Breast epithelium (tissue), 4 donors: ENCODE measurements at regions not wholly inside any gene's neighbourhood (a gene's known extent, or its start where the extent isn't known, plus 50 kb on each side); places are given as distances from the start of the nearest gene placed in this dataset.

ENCODE experiments used
- DNase-seq, 2 donors: peaks; one replicate each; pipeline ENCODE4 v3.0.0-alpha.2; 2019; ENCODE audit warnings: low spot score in 2 of 2
- H3K27ac ChIP-seq, 2 donors: fragments of 200-600 bp; sonication (generic) in 1 of 2; one replicate each; pipeline ENCODE4 v1.5.1; 2016 to 2019; ENCODE audit warnings: mild to moderate bottlenecking in 1 of 2
- H3K27me3 ChIP-seq, 2 donors: fragments of 200-600 bp; sonication (generic) in 1 of 2; one replicate each; pipeline versions ENCODE4 v1.5.1 to v1.6.0; 2017 to 2019; ENCODE audit warnings: control low read depth in 1 of 2, mild to moderate bottlenecking in 1 of 2
- H3K36me3 ChIP-seq: fragments of 200-600 bp; one replicate; pipeline ENCODE4 v1.5.1; 2019
- H3K4me1 ChIP-seq, 2 donors: fragments of 200-600 bp; sonication (generic); one replicate each; pipeline ENCODE4 v1.5.1; 2016 to 2019; ENCODE audit warnings: control low read depth in 1 of 2
- H3K4me3 ChIP-seq, 3 donors: fragments of 200-600 bp; sonication (generic); 1 replicate in 2 of 3; 2 replicates in 1 of 3; pipeline ENCODE4 v1.5.1; 2016 to 2019; ENCODE audit warnings: mild to moderate bottlenecking in 3 of 3, moderate library complexity in 2 of 3
- H3K9me3 ChIP-seq, 2 donors: fragments of 200-600 bp; sonication (generic) in 1 of 2; one replicate each; pipeline ENCODE4 v1.5.1; 2016 to 2019; ENCODE audit warnings: control low read depth in 1 of 2
- POLR2A ChIP-seq: fragments of 450-650 bp; IDR thresholded peaks from one replicate; pipeline ENCODE4 v1.6.1; 2016; ENCODE audit warnings: antibody characterized with exemption, mild to moderate bottlenecking, moderate library complexity
- POLR2AphosphoS5 ChIP-seq, 3 donors: sonication (generic); formaldehyde crosslinking; IDR thresholded peaks; one replicate each; pipeline ENCODE4 v1.6.1; 2017; ENCODE audit warnings: antibody characterized with exemption in 3 of 3
- intact Hi-C: fragments of 100-400 bp; cut with DNase I; formaldehyde crosslinking; loops from one replicate; pipeline ENCODE4 v1.15.1; 2023; ENCODE audit warnings: low total_unique reads
- TF ChIP-seq, protein P1 (sequence below), 3 donors: fragments of 450-650 bp; IDR thresholded peaks; one replicate each; pipeline ENCODE4 v1.5.1; 2016 to 2017; ENCODE audit warnings: antibody characterized with exemption in 3 of 3, mild to moderate bottlenecking in 3 of 3, moderate library complexity in 3 of 3

DNA sequence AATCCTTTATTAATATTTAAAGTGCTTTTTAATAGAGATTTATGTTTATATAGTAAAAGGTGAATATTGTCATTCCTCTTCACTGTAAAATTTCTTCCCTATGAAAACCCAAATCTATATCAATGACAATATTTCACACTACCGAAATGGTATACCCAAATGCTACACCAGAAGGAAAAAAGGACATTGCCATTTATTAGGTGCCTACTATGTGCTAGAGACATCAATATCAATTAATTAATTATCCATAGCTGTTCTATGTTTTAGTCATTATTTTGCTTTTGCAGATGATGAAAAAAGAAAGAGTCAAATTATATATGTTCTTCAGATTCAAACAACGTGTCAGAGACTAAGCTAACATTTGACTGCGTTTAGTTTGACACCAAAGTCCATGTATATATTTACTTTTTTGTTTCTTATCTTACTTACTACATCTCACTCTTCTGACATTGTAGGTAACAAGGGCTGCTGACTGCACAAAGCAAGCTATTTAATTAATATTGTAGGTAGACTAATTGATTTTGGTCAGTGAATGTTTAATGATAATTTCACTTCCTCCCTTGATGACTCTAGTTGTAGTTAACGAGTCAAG lies 614.0 kb upstream of the FOXG1 start:
- no peak for TF ChIP-seq POLR2AphosphoS5 (IDR thresholded peaks at IDR 0.05)
- no peak for TF ChIP-seq POLR2A
- TF ChIP-seq, protein P1, sequence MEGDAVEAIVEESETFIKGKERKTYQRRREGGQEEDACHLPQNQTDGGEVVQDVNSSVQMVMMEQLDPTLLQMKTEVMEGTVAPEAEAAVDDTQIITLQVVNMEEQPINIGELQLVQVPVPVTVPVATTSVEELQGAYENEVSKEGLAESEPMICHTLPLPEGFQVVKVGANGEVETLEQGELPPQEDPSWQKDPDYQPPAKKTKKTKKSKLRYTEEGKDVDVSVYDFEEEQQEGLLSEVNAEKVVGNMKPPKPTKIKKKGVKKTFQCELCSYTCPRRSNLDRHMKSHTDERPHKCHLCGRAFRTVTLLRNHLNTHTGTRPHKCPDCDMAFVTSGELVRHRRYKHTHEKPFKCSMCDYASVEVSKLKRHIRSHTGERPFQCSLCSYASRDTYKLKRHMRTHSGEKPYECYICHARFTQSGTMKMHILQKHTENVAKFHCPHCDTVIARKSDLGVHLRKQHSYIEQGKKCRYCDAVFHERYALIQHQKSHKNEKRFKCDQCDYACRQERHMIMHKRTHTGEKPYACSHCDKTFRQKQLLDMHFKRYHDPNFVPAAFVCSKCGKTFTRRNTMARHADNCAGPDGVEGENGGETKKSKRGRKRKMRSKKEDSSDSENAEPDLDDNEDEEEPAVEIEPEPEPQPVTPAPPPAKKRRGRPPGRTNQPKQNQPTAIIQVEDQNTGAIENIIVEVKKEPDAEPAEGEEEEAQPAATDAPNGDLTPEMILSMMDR (IDR thresholded peaks at IDR 0.05): no peak
- H3K4me3 ChIP-seq: no peak overlapping the region
- no peaks in the 10 kb centered on the region for H3K36me3 ChIP-seq
- no peak for DNase-seq
- H3K4me1 ChIP-seq: no peaks in the 10 kb centered on the region
- no peak overlapping the region for H3K27ac ChIP-seq
- H3K27me3 ChIP-seq: no peaks in the 10 kb centered on the region
- intact Hi-C loops: no loop called here
- no peaks in the 10 kb centered on the region for H3K9me3 ChIP-seq

DNA sequence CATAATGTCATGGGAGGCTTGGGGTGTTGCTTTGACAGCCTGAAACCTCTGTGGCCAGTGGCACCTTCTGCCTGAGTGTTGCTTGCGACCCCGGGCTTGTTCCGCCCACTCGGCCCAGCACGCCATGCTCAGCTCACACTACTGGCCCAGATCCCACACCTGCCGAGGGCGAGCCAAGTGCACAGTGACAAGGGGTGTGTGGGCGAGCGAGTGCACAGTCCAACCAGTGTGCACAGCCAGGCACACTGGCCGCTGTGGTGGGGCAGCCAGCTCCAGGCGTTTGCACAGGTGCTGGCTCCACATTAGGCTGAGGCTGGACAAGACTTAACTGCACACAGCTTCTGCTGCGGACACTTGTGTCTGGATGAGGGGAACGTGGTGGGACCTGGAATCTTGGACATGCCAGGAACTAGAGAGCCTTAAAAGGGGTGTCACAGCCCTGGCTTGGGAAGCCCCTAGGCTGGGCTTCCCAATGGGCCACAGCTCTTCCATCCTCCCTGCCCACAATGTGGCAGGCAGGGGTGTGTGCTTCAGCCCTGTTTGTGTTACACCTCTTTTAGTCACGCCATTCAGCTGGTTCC lies 609.2 kb upstream of the FOXG1 start:
- Histone ChIP-seq H3K36me3 (no peaks in the 10 kb centered on the region), H3K4me3 (no peak overlapping the region), H3K9me3 (no peaks in the 10 kb centered on the region), H3K4me1 (no peaks in the 10 kb centered on the region), H3K27me3 (no peaks in the 10 kb centered on the region), H3K27ac (no peak overlapping the region)
- no peak for TF ChIP-seq POLR2AphosphoS5 (IDR thresholded peaks at IDR 0.05)
- no peak for TF ChIP-seq POLR2A
- TF ChIP-seq, protein P1 (IDR thresholded peaks at IDR 0.05): no peak
- intact Hi-C loops: no loop called here
- DNase-seq: no peak

DNA sequence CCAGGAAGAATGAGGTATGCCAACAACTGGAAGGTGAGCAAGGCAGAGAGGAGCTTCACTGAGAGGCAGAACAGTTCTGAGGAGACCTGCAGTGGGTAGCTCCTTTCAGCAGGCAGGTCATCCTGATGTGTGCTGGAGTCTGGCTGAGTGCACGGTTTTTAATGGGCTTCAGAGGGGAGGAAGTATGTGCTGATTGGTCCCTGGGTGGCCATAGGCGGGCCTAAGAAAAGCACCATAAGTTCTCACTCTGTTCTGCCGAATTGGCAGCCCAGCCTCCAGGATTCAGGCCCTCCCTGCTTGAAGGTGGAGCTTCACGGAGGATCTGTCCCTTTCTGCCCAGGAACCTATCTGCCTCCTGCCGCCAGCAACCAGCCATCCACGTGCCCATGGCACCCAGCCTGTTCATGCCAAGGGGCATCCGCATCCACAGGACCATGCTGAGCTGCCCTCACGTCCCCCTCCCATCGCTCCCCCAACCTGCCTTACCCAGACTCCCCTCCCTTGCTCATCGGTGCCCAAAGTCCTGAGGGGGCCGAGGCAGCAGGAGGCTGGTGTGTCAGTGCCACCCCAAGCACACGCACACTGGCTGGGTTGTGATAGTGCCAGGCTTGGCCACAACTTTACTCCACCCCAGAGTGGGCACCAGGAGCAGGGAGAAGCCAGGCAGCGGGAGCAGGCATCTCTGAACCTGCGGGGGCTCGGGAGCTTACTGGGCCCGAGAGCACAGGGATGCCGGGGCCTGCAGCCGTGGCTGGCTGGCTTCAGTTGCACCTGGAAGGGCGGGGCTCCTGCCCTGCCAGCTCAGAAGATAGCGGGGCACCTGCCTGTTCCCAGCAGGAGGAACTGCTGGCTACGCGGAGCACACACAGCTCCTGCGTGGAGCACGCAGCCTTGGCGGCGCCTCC lies 608.4 kb upstream of the FOXG1 start:
- TF ChIP-seq POLR2A (no peak), POLR2AphosphoS5 (IDR thresholded peaks at IDR 0.05) (no peak)
- TF ChIP-seq, protein P1 (IDR thresholded peaks at IDR 0.05): no peak
- Histone ChIP-seq H3K4me3 (no peak overlapping the region), H3K27ac (no peak overlapping the region), H3K27me3 (no peaks in the 10 kb centered on the region), H3K36me3 (no peaks in the 10 kb centered on the region), H3K9me3 (no peaks in the 10 kb centered on the region), H3K4me1 (no peaks in the 10 kb centered on the region)
- intact Hi-C loops: no loop called here
- no peak for DNase-seq

DNA sequence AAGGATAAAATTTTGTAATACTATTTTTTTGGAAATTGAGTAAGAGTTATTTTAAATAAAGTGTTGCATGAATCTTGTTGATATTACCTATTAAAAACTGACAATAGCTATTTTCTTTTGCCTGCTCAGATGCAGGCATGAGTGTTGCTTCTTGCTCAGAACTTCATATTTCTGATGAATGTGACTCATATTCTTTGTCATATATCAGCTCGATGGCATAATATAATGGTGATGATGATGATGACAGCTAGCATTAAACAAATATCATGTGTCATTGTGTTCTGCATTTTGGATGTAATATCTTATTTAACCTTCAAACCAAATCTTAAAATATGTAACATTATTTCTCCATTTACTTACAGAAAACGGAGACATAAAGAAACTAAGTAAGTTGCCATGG lies 605.5 kb upstream of the FOXG1 start:
- H3K36me3 ChIP-seq: no peaks in the 10 kb centered on the region
- no peaks in the 10 kb centered on the region for H3K4me1 ChIP-seq
- intact Hi-C loops: no loop called here
- H3K9me3 ChIP-seq: no peaks in the 10 kb centered on the region
- TF ChIP-seq, protein P1 (IDR thresholded peaks at IDR 0.05): no peak
- TF ChIP-seq POLR2AphosphoS5 (IDR thresholded peaks at IDR 0.05): no peak
- no peak for TF ChIP-seq POLR2A
- H3K4me3 ChIP-seq: no peak overlapping the region
- no peak overlapping the region for H3K27ac ChIP-seq
- DNase-seq: no peak
- H3K27me3 ChIP-seq: no peaks in the 10 kb centered on the region

DNA sequence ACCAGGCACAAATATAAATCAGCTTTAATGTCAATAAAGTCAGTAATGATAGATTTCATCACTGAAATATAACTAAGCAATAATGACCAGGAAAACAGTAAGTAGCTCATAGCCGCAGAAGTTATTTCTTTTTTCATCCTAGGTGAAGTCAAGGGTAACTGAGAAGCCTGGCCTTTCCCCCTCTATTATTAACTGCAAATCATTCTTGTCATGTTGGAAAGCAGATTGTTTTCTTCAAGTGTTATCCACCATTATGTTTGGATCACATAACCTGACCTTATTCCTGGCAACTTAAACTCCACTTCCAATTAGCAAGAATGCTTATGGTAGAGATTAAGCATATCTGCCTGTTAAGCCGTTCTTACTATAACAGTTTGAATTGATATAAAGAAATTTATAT lies 603.4 kb upstream of the FOXG1 start:
- Histone ChIP-seq H3K27ac (no peak overlapping the region), H3K36me3 (no peaks in the 10 kb centered on the region), H3K27me3 (no peaks in the 10 kb centered on the region), H3K9me3 (no peaks in the 10 kb centered on the region), H3K4me1 (no peaks in the 10 kb centered on the region), H3K4me3 (no peak overlapping the region)
- intact Hi-C loops: no loop called here
- DNase-seq: no peak
- TF ChIP-seq, protein P1 (IDR thresholded peaks at IDR 0.05): no peak
- TF ChIP-seq POLR2A: no peak
- TF ChIP-seq POLR2AphosphoS5 (IDR thresholded peaks at IDR 0.05): no peak
